ENCODE measurements at regions not wholly inside any gene's neighbourhood (a gene's known extent, or its start where the extent isn't known, plus 50 kb on each side); places are given as distances from the start of the nearest gene placed in this dataset.

DNA sequence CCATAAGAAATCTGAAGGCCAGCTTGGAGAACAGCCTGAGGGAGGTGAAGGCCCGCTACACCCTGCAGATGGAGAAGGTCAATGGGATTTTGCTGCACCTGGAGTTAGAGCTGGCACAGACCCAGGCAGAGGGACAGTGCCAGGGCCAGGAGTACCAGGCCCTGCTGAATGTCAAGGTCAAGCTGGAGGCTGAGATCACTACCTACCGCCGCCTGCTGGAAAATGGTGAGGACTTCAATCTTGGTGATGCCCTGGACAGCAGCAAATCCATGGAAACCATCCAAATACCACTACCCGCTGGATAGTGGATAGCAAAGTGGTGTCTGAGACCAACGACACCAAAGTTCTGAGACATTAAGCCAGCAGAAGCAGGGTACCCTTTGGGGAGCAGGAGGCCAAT, 100.5 kb upstream of the MAN2A1 start:
- TF ChIP-seq CTCF (IDR thresholded peaks at IDR 0.05) = no peak
- no peak for TF ChIP-seq POLR2A (IDR thresholded peaks at IDR 0.05)

Data from Peyer's patch (tissue), 4 donors.